CD14-positive monocyte (primary cell): ENCODE measurements at regions not wholly inside any gene's neighbourhood (a gene's known extent, or its start where the extent isn't known, plus 50 kb on each side); places are given as distances from the start of the nearest gene placed in this dataset.

Experiments
- DNase-seq, 3 donors: peaks; one replicate each; pipeline ENCODE4 v3.0.0-alpha.2; 2011 to 2022
- H2AFZ ChIP-seq: 2 replicates; pipeline ENCODE4 v1.6.0; 2012; ENCODE audit warnings: mild to moderate bottlenecking, low read depth, low read length, inconsistent platforms; ENCODE audit not compliant: insufficient read depth, poor library complexity, severe bottlenecking
- H3K27ac ChIP-seq, 2 donors: 1 replicate in 1 of 2; 2 replicates in 1 of 2; pipeline ENCODE4 v1.5.1; 2012 to 2013; ENCODE audit warnings: low read length in 2 of 2, control low read depth in 1 of 2, inconsistent platforms in 1 of 2, low read depth in 1 of 2, mild to moderate bottlenecking in 1 of 2
- H3K27me3 ChIP-seq, 2 donors: one replicate each; pipeline versions ENCODE4 v1.6.0 to v1.6.1; 2011 to 2013; ENCODE audit warnings: low read length in 2 of 2; ENCODE audit not compliant: control insufficient read depth in 2 of 2, insufficient read depth in 2 of 2
- H3K36me3 ChIP-seq, 2 donors: replicated peaks in 1 of 2; 1 replicate in 1 of 2; 2 replicates in 1 of 2; pipeline versions ENCODE4 v1.5.1 to v1.6.1; 2012 to 2013; ENCODE audit warnings: low read length in 2 of 2, control low read depth in 1 of 2, inconsistent platforms in 1 of 2, mild to moderate bottlenecking in 1 of 2; ENCODE audit not compliant: insufficient read depth in 2 of 2, control insufficient read depth in 1 of 2
- H3K4me1 ChIP-seq, 2 donors: 1 replicate in 1 of 2; 2 replicates in 1 of 2; pipeline versions ENCODE4 v1.5.1 to v1.6.1; 2012 to 2013; ENCODE audit warnings: low read length in 2 of 2, control low read depth in 1 of 2, inconsistent platforms in 1 of 2, mild to moderate bottlenecking in 1 of 2, moderate library complexity in 1 of 2; ENCODE audit not compliant: insufficient read depth in 2 of 2, control insufficient read depth in 1 of 2
- H3K4me2 ChIP-seq: replicated peaks from 2 replicates; pipeline ENCODE3; 2012; ENCODE audit warnings: low read length, moderate library complexity, mild to moderate bottlenecking; ENCODE audit not compliant: poor library complexity, severe bottlenecking; ENCODE audit errors: extremely low read depth
- H3K4me3 ChIP-seq, 3 experiments: fragments of 200-600 bp in 1 of 3; sonication (generic) in 1 of 3; replicated peaks in 1 of 3; 1 replicate in 2 of 3; 2 replicates in 1 of 3; pipeline ENCODE4 v1.5.1; 2011 to 2013; ENCODE audit warnings: low read length in 3 of 3, mild to moderate bottlenecking in 3 of 3, control low read depth in 2 of 3, low read depth in 2 of 3, inconsistent platforms in 1 of 3, moderate library complexity in 1 of 3
- H3K79me2 ChIP-seq: 2 replicates; pipeline ENCODE4 v1.6.0; 2012; ENCODE audit warnings: mild to moderate bottlenecking, control low read depth, inconsistent platforms, low read length, moderate library complexity; ENCODE audit not compliant: insufficient read depth
- H3K9ac ChIP-seq: 2 replicates; pipeline ENCODE4 v1.6.0; 2017; ENCODE audit warnings: low read length, mild to moderate bottlenecking; ENCODE audit not compliant: insufficient read depth, poor library complexity, severe bottlenecking
- H3K9me3 ChIP-seq, 2 donors: replicated peaks in 1 of 2; 1 replicate in 1 of 2; 2 replicates in 1 of 2; pipeline versions ENCODE4 v1.5.1 to v1.6.1; 2012 to 2013; ENCODE audit warnings: low read length in 2 of 2, control low read depth in 1 of 2; ENCODE audit not compliant: control insufficient read depth in 1 of 2, insufficient read depth in 1 of 2
- H4K20me1 ChIP-seq: 2 replicates; pipeline ENCODE4 v1.6.0; 2012; ENCODE audit warnings: mild to moderate bottlenecking, low read length, control low read depth, moderate library complexity; ENCODE audit not compliant: insufficient read depth
- H3K27ac Mint-ChIP-seq, 7 donors: one replicate each; pipeline ENCODE4 v1.8.0; 2020; ENCODE audit warnings: mild to moderate bottlenecking in 7 of 7, mixed read lengths in 7 of 7, moderate library complexity in 6 of 7, inconsistent platforms in 2 of 7
- H3K27me3 Mint-ChIP-seq, 3 donors: one replicate each; pipeline ENCODE4 v1.8.0; 2021 to 2022; ENCODE audit warnings: low read depth in 3 of 3, mild to moderate bottlenecking in 3 of 3, mixed read lengths in 3 of 3, moderate library complexity in 3 of 3, inconsistent platforms in 1 of 3
- H3K36me3 Mint-ChIP-seq, 2 donors: one replicate each; pipeline ENCODE4 v1.8.0; 2020; ENCODE audit warnings: mixed read lengths in 2 of 2, inconsistent platforms in 1 of 2, mild to moderate bottlenecking in 1 of 2
- H3K4me1 Mint-ChIP-seq: one replicate; pipeline ENCODE4 v1.8.0; 2020; ENCODE audit warnings: mild to moderate bottlenecking, mixed read lengths
- H3K4me3 Mint-ChIP-seq, 2 donors: one replicate each; pipeline ENCODE4 v1.8.0; 2020; ENCODE audit warnings: mild to moderate bottlenecking in 2 of 2, mixed read lengths in 2 of 2, moderate library complexity in 1 of 2
- H3K9me3 Mint-ChIP-seq, 7 donors: one replicate each; pipeline ENCODE4 v1.8.0; 2020 to 2022; ENCODE audit warnings: mixed read lengths in 7 of 7, mild to moderate bottlenecking in 6 of 7, moderate library complexity in 6 of 7, inconsistent platforms in 2 of 7
- WGBS: methylation state at CpG from one replicate; pipeline ENCODE4 v1.1.5; 2013; ENCODE audit warnings: missing lambda C conversion rate; ENCODE audit not compliant: insufficient coverage; 5-methylcytosine and 5-hydroxymethylcytosine counted together
- intact Hi-C, 2 donors: fragments of 100-400 bp; cut with micrococcal nuclease; formaldehyde crosslinking; loops; one replicate each; pipeline versions ENCODE4 v1.15.0 to v1.15.1; 2023
- TF ChIP-seq, protein P1 (sequence below): fragments of 200-600 bp; IDR thresholded peaks from one replicate; pipeline ENCODE4 v1.8.0; 2022; ENCODE audit warnings: antibody characterized with exemption, mild to moderate bottlenecking

DNA sequence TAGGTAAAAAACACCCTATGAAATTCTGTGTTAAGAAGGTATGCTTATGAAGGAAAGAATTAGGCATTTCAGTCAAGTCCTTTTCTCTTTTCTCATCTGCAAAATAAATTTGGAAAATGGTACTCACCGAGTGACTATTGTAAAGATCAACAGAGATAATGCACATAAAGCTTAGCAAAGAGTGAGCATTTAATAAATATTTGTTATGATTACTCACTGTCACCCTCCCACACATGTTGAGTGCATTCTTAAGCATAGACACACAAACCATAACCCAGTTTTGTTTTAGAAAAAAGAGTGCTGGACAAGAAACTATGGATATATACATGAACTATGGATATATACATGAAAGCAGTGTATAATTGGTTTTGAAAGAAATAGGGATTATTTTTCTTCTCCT, 54.7 kb upstream of the PRLR start:
- no peaks in the 10 kb centered on the region for H3K9me3 ChIP-seq
- no peaks in the 10 kb centered on the region for H4K20me1 ChIP-seq
- H3K27ac ChIP-seq, result no peak overlapping the region
- Mint-ChIP-seq H3K4me1 (peaks cover 21% of the 10 kb centered on the region), H3K36me3 (no peaks in the 10 kb centered on the region), H3K27ac (no peak overlapping the region), H3K4me3 (no peak overlapping the region), H3K27me3 (peaks cover 0 to 2% (median 2%) of the 10 kb centered on the region in 3 donors), H3K9me3 (peaks cover 0 to 14% (median 5%) of the 10 kb centered on the region in 7 donors)
- H3K4me3 ChIP-seq, result no peak overlapping the region
- DNase-seq, result no peak
- intact Hi-C loops, result no loop called here
- H3K36me3 ChIP-seq, result no peaks in the 10 kb centered on the region
- no peaks in the 10 kb centered on the region for H3K27me3 ChIP-seq
- peaks cover 12 to 21% of the 10 kb centered on the region in 2 donors for H3K4me1 ChIP-seq
- no CpG with 5 or more reads among the region's 1 CpG for WGBS
- no peaks in the 10 kb centered on the region for H3K79me2 ChIP-seq
- TF ChIP-seq, protein P1, sequence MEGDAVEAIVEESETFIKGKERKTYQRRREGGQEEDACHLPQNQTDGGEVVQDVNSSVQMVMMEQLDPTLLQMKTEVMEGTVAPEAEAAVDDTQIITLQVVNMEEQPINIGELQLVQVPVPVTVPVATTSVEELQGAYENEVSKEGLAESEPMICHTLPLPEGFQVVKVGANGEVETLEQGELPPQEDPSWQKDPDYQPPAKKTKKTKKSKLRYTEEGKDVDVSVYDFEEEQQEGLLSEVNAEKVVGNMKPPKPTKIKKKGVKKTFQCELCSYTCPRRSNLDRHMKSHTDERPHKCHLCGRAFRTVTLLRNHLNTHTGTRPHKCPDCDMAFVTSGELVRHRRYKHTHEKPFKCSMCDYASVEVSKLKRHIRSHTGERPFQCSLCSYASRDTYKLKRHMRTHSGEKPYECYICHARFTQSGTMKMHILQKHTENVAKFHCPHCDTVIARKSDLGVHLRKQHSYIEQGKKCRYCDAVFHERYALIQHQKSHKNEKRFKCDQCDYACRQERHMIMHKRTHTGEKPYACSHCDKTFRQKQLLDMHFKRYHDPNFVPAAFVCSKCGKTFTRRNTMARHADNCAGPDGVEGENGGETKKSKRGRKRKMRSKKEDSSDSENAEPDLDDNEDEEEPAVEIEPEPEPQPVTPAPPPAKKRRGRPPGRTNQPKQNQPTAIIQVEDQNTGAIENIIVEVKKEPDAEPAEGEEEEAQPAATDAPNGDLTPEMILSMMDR, result no peak
- no peak overlapping the region for H3K9ac ChIP-seq
- H2AFZ ChIP-seq, result no peak overlapping the region
- no peak overlapping the region for H3K4me2 ChIP-seq

DNA sequence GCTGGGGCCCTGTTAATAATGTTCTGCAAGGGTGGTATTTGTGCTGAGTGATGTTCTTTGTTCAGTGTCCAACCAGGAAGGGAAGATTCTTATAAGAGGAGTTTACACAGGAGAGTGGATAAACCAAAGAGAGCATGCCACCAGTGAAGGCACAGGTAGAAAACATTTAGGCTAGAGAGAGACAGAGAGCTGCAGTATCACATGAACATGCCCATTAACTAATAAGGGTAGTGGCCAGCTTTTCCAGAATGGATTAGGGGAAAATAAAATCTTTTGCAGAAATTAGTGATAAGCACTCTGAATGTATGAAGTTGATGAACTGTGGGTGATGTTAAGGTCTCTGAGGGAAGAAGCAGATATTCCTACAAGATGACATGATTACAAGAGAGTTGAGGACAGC, 54.1 kb upstream of the PRLR start:
- H3K36me3 ChIP-seq, result no peaks in the 10 kb centered on the region
- no peaks in the 10 kb centered on the region for H3K9me3 ChIP-seq
- no peak overlapping the region for H3K27ac ChIP-seq
- Mint-ChIP-seq H3K27ac (no peak overlapping the region), H3K27me3 (peaks cover 0 to 2% (median 0%) of the 10 kb centered on the region in 3 donors), H3K4me3 (no peak overlapping the region), H3K4me1 (peaks cover 21% of the 10 kb centered on the region), H3K9me3 (peaks cover 0 to 9% (median 4%) of the 10 kb centered on the region in 7 donors), H3K36me3 (no peaks in the 10 kb centered on the region)
- no peaks in the 10 kb centered on the region for H3K79me2 ChIP-seq
- H2AFZ ChIP-seq, result no peak overlapping the region
- no peaks in the 10 kb centered on the region for H3K27me3 ChIP-seq
- H3K4me1 ChIP-seq, result peaks cover 12 to 21% of the 10 kb centered on the region in 2 donors
- TF ChIP-seq, protein P1, result no peak
- no peak overlapping the region for H3K4me3 ChIP-seq
- H3K9ac ChIP-seq, result no peak overlapping the region
- H3K4me2 ChIP-seq, result no peak overlapping the region
- DNase-seq, result no peak
- intact Hi-C loops, result no loop called here
- no peaks in the 10 kb centered on the region for H4K20me1 ChIP-seq
